Activated CD4-positive, alpha-beta memory T cell treated with anti-CD3 and anti-CD28 coated beads for 36 hours (primary cell): ENCODE measurements at regions not wholly inside any gene's neighbourhood (a gene's known extent, or its start where the extent isn't known, plus 50 kb on each side); places are given as distances from the start of the nearest gene placed in this dataset.
"Not testable (repeated sequence)": the region's sequence is repeated elsewhere in the genome, so short reads cannot be mapped to it uniquely, and the experiment has no call there.

Experiments
- CTCF ChIA-PET: fragments of 350-600 bp; sonication (Branson Sonifier 250); formaldehyde crosslinking; loops from one replicate; lab custom pipeline; 2021; ENCODE audit warnings: antibody characterized with exemption, inconsistent platforms; lab: Charles Lee
- POLR2A ChIA-PET: fragments of 350-600 bp; sonication (Branson Sonifier 250); formaldehyde crosslinking; loops from one replicate; lab custom pipeline; 2021; ENCODE audit warnings: antibody characterized with exemption; lab: Charles Lee
- DNase-seq: peaks from one replicate; pipeline ENCODE4 v3.0.0-alpha.2; 2020
- H3K27ac Mint-ChIP-seq: one replicate; pipeline ENCODE4 v1.8.0; 2021; ENCODE audit warnings: mixed read lengths
- H3K27me3 Mint-ChIP-seq: one replicate; pipeline ENCODE4 v1.8.0; 2021; ENCODE audit warnings: mixed read lengths
- H3K36me3 Mint-ChIP-seq: one replicate; pipeline ENCODE4 v1.8.0; 2021; ENCODE audit warnings: mixed read lengths
- H3K4me1 Mint-ChIP-seq: one replicate; pipeline ENCODE4 v1.8.0; 2021; ENCODE audit warnings: low read depth, mixed read lengths
- H3K4me3 Mint-ChIP-seq: one replicate; pipeline ENCODE4 v1.8.0; 2021; ENCODE audit warnings: mild to moderate bottlenecking, mixed read lengths
- H3K9me3 Mint-ChIP-seq: one replicate; pipeline ENCODE4 v1.8.0; 2021; ENCODE audit warnings: mixed read lengths
- intact Hi-C: fragments of 100-400 bp; cut with micrococcal nuclease; formaldehyde crosslinking; loops from one replicate; pipeline ENCODE4 v1.15.1; 2023

DNA sequence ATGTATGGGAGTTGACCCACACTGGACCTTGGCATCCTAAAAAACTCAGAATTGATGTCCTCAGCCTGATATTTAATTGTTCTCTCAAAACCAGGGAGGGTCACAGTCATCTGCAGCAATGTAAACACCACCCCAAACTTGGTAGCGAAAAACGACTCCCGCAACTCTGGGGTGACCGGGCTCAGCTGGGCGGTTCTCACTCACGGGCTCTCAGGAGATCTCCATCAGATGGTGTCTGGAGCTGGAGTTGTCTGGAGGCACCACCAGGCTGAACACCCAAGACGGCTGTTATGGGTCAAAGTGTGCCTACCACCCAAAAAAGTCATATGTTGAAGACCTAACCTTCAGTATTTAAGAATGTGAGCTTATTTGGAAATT is 50.9 kb upstream of the NXT1 start:
- Mint-ChIP-seq H3K4me1 (no peaks in the 10 kb centered on the region), H3K36me3 (no peaks in the 10 kb centered on the region), H3K27me3 (no peaks in the 10 kb centered on the region), H3K27ac (no peak overlapping the region), H3K9me3 (no peaks in the 10 kb centered on the region), H3K4me3 (no peak overlapping the region)
- CTCF ChIA-PET = no interaction called here
- intact Hi-C loops = no loop called here
- no peak for DNase-seq
- POLR2A ChIA-PET = no interaction called here

DNA sequence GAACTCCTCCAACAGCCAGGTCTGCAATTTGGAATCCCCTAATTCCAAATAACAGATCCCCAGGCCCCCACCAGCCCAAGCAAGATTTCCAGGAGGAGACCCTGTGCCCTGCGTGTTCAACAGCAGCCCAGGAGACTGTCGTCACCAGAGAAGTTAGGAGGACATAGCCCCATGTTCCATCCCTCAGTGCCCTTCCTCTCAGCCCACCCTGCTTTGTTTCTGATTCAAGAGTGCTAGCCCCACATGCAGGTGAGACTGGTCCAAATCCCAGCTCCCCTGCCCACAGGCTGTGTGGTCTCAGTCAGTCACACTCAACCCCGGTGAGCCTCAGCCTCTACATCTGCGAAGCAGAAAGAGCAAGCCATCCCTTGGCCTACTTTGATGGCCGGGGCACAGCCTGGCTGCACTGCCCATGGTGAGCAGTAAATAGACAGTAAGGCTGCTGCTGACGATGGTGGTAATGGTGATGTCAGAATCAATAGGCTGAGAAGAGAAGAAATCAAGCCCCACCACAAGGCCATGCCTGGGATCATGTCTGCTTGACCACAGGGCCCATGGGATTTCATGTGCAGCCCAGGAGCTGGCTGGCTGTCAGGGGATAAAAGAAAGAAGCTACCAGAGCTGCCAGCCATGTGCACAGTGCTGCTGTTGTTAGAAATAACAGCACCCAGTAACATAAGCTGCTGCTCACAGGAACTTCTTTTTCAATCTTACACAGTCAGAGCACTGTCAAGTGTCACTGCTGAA is 51.5 kb upstream of the NXT1 start:
- no peaks in the 10 kb centered on the region for H3K9me3 Mint-ChIP-seq
- no peaks in the 10 kb centered on the region for H3K36me3 Mint-ChIP-seq
- H3K4me3 Mint-ChIP-seq = no peak overlapping the region
- CTCF ChIA-PET = no interaction called here
- no peaks in the 10 kb centered on the region for H3K4me1 Mint-ChIP-seq
- no peaks in the 10 kb centered on the region for H3K27me3 Mint-ChIP-seq
- H3K27ac Mint-ChIP-seq = no peak overlapping the region
- POLR2A ChIA-PET = no interaction called here
- no peak for DNase-seq
- intact Hi-C loops = no loop called here

DNA sequence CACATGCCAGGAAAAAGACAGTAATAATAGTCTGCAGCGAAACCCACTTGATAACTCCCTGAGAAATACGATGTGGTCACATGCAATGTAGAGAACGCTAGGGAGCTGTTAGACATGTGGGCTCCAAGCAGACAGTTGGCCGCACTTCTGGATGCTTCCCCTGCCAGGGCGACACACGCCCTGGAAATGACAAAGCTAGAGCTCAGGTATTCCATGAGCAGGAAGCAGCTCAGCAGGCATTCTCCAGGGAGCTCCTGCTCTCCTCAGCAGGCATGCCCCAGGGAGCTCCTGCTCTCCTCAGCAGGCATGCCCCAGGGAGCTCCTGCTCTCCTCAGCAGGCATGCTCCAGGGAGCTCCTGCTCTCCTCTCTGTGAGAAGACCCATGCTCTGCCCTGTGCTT is 52.4 kb upstream of the NXT1 start:
- Mint-ChIP-seq H3K27ac (no peak overlapping the region), H3K4me3 (no peak overlapping the region)
- CTCF ChIA-PET = no interaction called here

DNA sequence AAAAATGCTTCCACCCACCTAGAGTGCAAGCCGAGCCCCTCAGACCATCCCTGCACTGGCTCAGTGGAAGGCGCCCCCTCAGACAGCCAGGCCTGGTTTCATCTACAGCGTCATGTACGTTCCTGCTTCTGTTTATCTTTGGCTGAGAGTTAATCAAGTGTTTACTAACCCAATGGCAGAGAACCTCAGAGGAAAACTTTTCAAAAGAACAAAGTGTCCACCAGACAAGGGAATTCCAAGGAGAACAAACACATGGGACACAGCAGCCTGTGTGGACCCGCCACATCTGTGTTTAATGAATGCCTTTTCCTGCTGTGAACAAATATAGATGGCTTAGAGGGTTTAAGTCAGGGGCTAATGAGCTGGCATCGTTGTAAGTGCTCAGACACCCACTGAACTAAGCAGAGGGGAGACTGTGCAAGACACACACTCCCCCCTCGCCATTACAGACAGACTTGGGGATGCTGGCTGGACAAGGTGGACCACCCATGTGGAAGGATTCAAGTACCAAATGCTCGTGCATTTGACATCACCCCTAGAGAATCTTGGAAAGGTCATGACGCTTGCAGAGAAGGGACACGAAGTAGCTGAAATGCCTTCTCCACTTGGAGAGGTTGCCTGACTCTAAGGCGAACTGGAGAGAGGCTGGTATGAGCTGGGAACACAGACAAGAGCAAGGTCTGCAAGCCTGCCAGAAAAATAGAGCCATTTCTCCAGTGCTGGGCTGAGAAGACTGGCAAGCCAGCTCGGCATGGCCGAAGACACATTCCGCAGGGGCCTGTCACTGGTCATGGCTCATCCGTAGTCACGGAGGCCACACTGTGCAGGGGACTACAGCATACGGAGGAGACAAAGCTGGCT is 53.5 kb upstream of the NXT1 start:
- H3K27ac Mint-ChIP-seq = no peak overlapping the region
- no peak overlapping the region for H3K4me3 Mint-ChIP-seq
- ChIA-PET CTCF (no interaction called here), POLR2A (no interaction called here)
- H3K27me3 Mint-ChIP-seq = no peaks in the 10 kb centered on the region
- H3K9me3 Mint-ChIP-seq = no peaks in the 10 kb centered on the region
- no peaks in the 10 kb centered on the region for H3K4me1 Mint-ChIP-seq
- DNase-seq = no peak
- intact Hi-C loops = no loop called here
- no peaks in the 10 kb centered on the region for H3K36me3 Mint-ChIP-seq

More for the DNA sequence above, 52.4 kb upstream of the NXT1 start:
- Mint-ChIP-seq H3K9me3 (no peaks in the 10 kb centered on the region), H3K4me1 (no peaks in the 10 kb centered on the region), H3K27me3 (no peaks in the 10 kb centered on the region), H3K36me3 (no peaks in the 10 kb centered on the region)
- intact Hi-C loops = no loop called here
- no peak for DNase-seq
- POLR2A ChIA-PET = no interaction called here

DNA sequence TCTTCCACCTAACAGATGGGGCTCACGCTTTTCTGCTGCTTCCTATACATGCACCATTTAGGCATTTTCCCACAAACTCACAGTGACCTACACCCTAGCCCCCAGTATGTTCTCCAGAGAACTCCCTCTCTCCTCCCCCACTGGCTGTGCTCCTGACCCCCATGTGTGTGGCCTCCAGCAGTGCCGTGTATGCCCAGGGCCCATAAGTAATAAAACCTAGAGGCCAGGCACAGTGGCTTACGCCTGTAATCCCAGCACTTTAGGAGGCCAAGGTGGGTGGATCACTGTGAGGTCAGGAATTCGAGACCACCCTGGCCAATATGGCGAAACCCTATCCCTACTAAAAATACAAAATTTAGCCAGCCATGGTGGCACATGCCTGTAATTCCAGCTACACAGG is 54.7 kb upstream of the NXT1 start:
- no peaks in the 10 kb centered on the region for H3K36me3 Mint-ChIP-seq
- DNase-seq = no peak
- no peak overlapping the region for H3K4me3 Mint-ChIP-seq
- H3K9me3 Mint-ChIP-seq = no peaks in the 10 kb centered on the region
- no peaks in the 10 kb centered on the region for H3K4me1 Mint-ChIP-seq
- peaks cover 4% of the 10 kb centered on the region for H3K27me3 Mint-ChIP-seq
- H3K27ac Mint-ChIP-seq = no peak overlapping the region
- POLR2A ChIA-PET = no interaction called here
- CTCF ChIA-PET = no interaction called here
- intact Hi-C loops = no loop called here

DNA sequence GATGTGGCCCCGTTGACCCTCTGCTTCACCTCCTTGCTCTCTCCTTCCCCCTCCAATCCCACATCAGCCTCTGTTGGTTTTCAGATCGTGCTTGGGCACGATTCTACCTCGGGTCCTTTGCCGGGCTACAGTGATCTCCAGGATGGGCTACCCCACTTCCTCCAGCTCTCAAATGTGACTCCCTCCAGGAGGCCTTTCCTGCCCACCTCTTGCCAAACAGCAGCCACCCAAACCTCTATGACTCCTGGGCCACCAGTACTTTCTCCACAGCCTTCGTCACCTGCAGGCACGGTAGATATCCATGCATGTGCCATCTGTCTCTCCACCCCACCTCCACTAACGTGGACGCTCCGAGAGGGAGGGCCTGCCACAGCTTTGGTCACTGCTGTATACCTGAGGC is 55.9 kb upstream of the NXT1 start:
- intact Hi-C loops = no loop called here
- peaks cover 6% of the 10 kb centered on the region for H3K27me3 Mint-ChIP-seq
- CTCF ChIA-PET = no interaction called here
- DNase-seq = no peak
- H3K36me3 Mint-ChIP-seq = no peaks in the 10 kb centered on the region
- H3K4me3 Mint-ChIP-seq = no peak overlapping the region
- H3K4me1 Mint-ChIP-seq = no peaks in the 10 kb centered on the region
- H3K27ac Mint-ChIP-seq = no peak overlapping the region
- POLR2A ChIA-PET = no interaction called here
- H3K9me3 Mint-ChIP-seq = no peaks in the 10 kb centered on the region

DNA sequence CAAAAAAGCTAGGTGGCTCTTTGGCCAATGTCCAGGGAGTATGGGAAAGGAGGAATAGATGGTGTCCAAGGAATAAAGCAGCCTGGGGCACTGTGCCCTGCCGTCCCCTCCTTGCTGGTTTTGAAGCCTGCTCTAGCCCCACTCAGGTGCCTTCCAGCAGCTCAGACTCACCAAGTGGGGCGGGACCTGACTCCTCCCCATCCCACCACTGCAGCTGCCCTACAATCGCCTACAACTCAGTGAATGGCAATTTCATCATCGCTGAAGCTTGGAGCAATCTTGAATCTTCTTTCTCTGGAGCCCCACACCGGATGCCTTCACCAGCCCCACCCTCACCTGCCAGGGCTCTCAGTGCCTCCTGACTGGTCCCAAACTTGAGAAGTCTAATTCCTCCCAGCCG is 56.4 kb upstream of the NXT1 start:
- no peaks in the 10 kb centered on the region for H3K4me1 Mint-ChIP-seq
- no peak overlapping the region for H3K27ac Mint-ChIP-seq
- POLR2A ChIA-PET = no interaction called here
- intact Hi-C loops = no loop called here
- no peaks in the 10 kb centered on the region for H3K36me3 Mint-ChIP-seq
- no peaks in the 10 kb centered on the region for H3K9me3 Mint-ChIP-seq
- peaks cover 8% of the 10 kb centered on the region for H3K27me3 Mint-ChIP-seq
- H3K4me3 Mint-ChIP-seq = no peak overlapping the region
- CTCF ChIA-PET = no interaction called here
- DNase-seq = no peak

DNA sequence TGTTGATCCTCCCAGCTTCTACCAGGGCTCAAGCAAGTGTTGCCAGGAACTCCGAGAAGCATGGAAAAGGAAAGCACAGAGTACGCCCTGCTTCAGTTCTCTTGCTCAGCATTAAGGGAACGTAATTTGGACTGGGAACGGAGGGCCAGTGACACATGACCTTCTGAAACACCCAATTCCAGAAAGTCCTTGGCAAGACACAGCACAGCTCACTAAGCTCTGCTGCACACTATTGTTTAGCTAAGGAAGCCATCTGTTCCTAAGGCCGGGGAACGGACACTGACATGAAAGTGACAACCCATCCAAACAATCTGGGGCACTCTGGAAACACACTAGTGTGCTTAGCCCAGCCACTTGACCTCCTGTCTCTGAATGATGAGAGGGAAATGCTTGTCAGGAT is 56.9 kb upstream of the NXT1 start:
- intact Hi-C loops = no loop called here
- Mint-ChIP-seq H3K27me3 (peaks cover 10% of the 10 kb centered on the region), H3K4me3 (no peak overlapping the region), H3K9me3 (no peaks in the 10 kb centered on the region), H3K4me1 (no peaks in the 10 kb centered on the region), H3K27ac (no peak overlapping the region), H3K36me3 (no peaks in the 10 kb centered on the region)
- POLR2A ChIA-PET = no interaction called here
- no peak for DNase-seq
- CTCF ChIA-PET = no interaction called here

DNA sequence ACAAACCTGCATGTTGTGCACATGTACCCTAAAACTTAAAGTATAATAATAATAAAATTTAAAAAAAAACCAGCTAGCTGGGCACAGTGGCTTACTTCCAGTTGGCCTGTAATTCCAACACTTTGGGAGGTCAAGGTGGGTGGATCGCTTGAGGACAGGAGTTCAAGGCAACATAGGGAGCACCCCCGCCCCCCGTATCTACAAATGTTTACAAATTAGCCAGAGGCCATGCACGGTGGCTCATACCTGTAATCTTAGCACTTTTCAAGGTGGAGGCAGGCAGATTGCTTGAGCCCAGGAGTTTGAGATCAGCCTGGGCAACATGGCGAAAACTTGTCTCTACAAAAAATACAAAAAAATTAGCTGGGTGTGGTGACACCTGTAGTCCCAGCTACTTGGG is 58.3 kb upstream of the NXT1 start:
- H3K27me3 Mint-ChIP-seq = peaks cover 14% of the 10 kb centered on the region
- CTCF ChIA-PET, H3K4me1 Mint-ChIP-seq, POLR2A ChIA-PET, H3K4me3 Mint-ChIP-seq, DNase-seq, intact Hi-C loops, H3K9me3 Mint-ChIP-seq, H3K36me3 Mint-ChIP-seq, H3K27ac Mint-ChIP-seq: not testable (repeated sequence)

DNA sequence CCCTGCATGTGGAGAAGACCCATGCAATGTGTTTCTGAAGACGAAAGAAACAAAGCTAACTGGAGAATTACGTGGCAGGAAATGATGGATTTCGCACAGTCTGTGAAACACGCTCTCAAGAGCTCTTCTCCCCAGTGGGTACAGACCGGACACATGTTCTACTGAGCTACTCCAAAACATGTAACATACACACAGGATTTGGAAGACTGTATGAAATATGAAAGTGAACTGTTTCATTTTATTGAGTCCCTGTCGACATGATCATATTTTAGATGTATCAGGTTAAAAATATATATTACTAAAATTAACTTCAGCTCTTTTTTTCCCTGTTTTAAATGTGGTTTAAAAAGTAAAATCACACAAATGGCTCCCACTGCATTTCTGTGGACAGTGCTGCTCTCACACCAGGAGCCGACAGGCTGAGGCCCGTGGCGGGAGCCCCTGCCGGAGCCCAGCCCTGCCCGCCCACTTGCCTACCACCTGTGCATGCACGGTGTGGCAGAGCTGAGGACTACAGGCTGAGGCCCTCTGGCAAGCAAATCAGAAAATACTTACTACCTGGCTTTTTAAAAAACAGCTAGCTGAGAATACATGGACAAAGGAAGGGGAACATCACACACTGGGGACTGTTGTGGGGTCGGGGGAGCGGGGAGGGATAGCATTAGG is 58.9 kb upstream of the NXT1 start:
- no peak for DNase-seq
- Mint-ChIP-seq H3K9me3 (no peaks in the 10 kb centered on the region), H3K36me3 (no peaks in the 10 kb centered on the region), H3K27ac (no peak overlapping the region), H3K4me1 (no peaks in the 10 kb centered on the region), H3K27me3 (peaks cover 14% of the 10 kb centered on the region), H3K4me3 (no peak overlapping the region)
- POLR2A ChIA-PET = no interaction called here
- CTCF ChIA-PET = no interaction called here
- intact Hi-C loops = no loop called here

DNA sequence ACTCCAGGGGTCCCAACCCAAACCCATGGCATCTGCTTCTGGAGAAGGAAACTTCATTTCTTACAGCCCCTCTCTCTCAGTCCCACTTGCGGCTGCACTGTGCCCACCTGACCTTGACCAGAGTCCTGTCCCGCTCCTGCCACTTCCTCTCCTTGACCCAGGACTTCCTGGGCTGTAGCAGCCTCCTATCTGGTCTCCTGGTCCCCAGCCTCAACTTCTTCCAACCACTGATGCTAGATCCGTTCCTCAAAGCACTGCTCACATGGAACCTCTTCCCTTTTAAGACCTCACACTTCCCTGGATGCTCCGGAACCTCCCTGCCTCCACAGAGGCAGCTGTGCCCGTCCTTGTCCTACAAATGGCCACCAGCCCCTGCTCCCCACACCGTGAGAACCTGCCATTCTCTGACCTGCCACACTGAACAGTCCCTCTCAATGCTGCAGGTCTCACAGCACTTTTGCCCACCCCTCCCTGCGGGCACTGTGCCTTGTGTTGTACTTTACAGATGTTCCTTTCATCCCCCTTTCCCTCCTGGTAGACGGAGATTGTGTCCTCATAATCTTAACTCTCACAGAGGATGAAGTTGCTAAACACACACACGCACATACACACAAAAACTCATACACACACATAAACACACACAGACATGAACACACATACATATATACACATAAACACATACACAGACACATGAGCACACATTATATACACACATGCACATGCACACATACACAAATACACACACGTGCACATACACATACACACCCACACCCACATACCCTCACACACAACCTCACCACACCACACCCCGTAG is 59.6 kb upstream of the NXT1 start:
- H3K36me3 Mint-ChIP-seq = no peaks in the 10 kb centered on the region
- intact Hi-C loops = no loop called here
- H3K9me3 Mint-ChIP-seq = no peaks in the 10 kb centered on the region
- H3K4me3 Mint-ChIP-seq = no peak overlapping the region
- ChIA-PET POLR2A (interaction anchor here (0.6 kb wide), 1 partner anchor 1530 kb away, joined by 3 read pairs; no protein-coding TSS in a partner anchor), CTCF (no interaction called here)
- H3K27me3 Mint-ChIP-seq = peaks cover 14% of the 10 kb centered on the region
- no peak overlapping the region for H3K27ac Mint-ChIP-seq
- no peaks in the 10 kb centered on the region for H3K4me1 Mint-ChIP-seq
- no peak for DNase-seq
